Stomach (tissue), 8 donors: ENCODE measurements at regions not wholly inside any gene's neighbourhood (a gene's known extent, or its start where the extent isn't known, plus 50 kb on each side); places are given as distances from the start of the nearest gene placed in this dataset.
"Not testable (repeated sequence)": the region's sequence is repeated elsewhere in the genome, so short reads cannot be mapped to it uniquely, and the experiment has no call there.

Source experiments
- DNase-seq, 2 donors: peaks; one replicate each; pipeline versions ENCODE4 v3.0.0 to v3.0.0-alpha.2; 2013 to 2019
- H3K27ac ChIP-seq, 5 donors: fragments of 200-600 bp in 4 of 5; sonication (generic) in 4 of 5; one replicate each; pipeline ENCODE4 v1.5.1; 2013 to 2019; ENCODE audit warnings: mild to moderate bottlenecking in 1 of 5, moderate library complexity in 1 of 5
- H3K27me3 ChIP-seq, 3 donors: fragments of 200-600 bp; sonication (generic); one replicate each; pipeline ENCODE4 v1.5.1; 2017 to 2019; ENCODE audit warnings: mixed run types in 1 of 3
- H3K36me3 ChIP-seq, 4 donors: fragments of 200-600 bp; sonication (generic); 1 replicate in 3 of 4; 2 replicates in 1 of 4; pipeline ENCODE4 v1.5.1; 2016 to 2019
- H3K4me1 ChIP-seq, 4 donors: fragments of 200-600 bp; sonication (generic); one replicate each; pipeline ENCODE4 v1.5.1; 2016 to 2019
- H3K4me3 ChIP-seq, 4 donors: fragments of 200-600 bp; sonication (generic) in 3 of 4; one replicate each; pipeline ENCODE4 v1.5.1; 2016 to 2019; ENCODE audit warnings: mild to moderate bottlenecking in 1 of 4
- H3K9me3 ChIP-seq, 4 donors: fragments of 200-600 bp; sonication (generic); one replicate each; pipeline ENCODE4 v1.5.1; 2016 to 2019
- CTCF ChIP-seq, 7 experiments: fragments of 450-650 bp in 4 of 7; fragments of 200-600 bp in 3 of 7; sonication (generic) in 3 of 7; IDR thresholded peaks; one replicate each; pipeline ENCODE4 v1.5.1; 2016 to 2019; ENCODE audit warnings: antibody characterized with exemption in 7 of 7, control low read depth in 2 of 7, mild to moderate bottlenecking in 1 of 7
- EP300 ChIP-seq: sonication (generic); formaldehyde crosslinking; IDR thresholded peaks from one replicate; pipeline ENCODE4 v1.6.1; 2017; ENCODE audit warnings: antibody characterized with exemption
- POLR2A ChIP-seq, 4 donors: fragments of 450-650 bp; IDR thresholded peaks; one replicate each; pipeline ENCODE4 v1.6.1; 2016; ENCODE audit warnings: antibody characterized with exemption in 4 of 4, control low read depth in 2 of 4, mild to moderate bottlenecking in 1 of 4, moderate library complexity in 1 of 4
- POLR2AphosphoS5 ChIP-seq, 3 donors: sonication (generic); formaldehyde crosslinking; IDR thresholded peaks; one replicate each; pipeline ENCODE4 v1.6.1; 2016; ENCODE audit warnings: antibody characterized with exemption in 3 of 3
- WGBS, 5 donors: extraction: QIAGEN DNeasy Blood & Tissue Kit in 3 of 5; methylation state at CpG; one replicate each; pipeline versions ENCODE4 v1.1.5 to v1.1.7; 2013 to 2018; 5-methylcytosine and 5-hydroxymethylcytosine counted together
- intact Hi-C: fragments of 100-400 bp; cut with DNase I; formaldehyde crosslinking; loops from one replicate; pipeline ENCODE4 v1.15.1; 2023; ENCODE audit warnings: low total_unique reads
- donor health status: healthy with polysubstance abuse.
- donor health status: Bipolar disorder and iron deficiency.
- donor health status: healthy.

GRCh38 chr13:90594681-90595080, 752.8 kb upstream of the MIR17HG start:
- TF ChIP-seq POLR2A (IDR thresholded peaks at IDR 0.05) (no peak), CTCF (IDR thresholded peaks at IDR 0.05) (no peak), EP300 (no peak), POLR2AphosphoS5 (IDR thresholded peaks at IDR 0.05) (no peak)
- H3K4me1 ChIP-seq: no peaks in the 10 kb centered on the region
- DNase-seq: no peak
- peaks cover 0 to 10% (median 3%) of the 10 kb centered on the region in 4 donors for H3K9me3 ChIP-seq
- H3K27me3 ChIP-seq: no peaks in the 10 kb centered on the region
- no peak overlapping the region for H3K4me3 ChIP-seq
- no peak overlapping the region for H3K27ac ChIP-seq
- intact Hi-C loops: no loop called here
- 93 to 97% (median 94%) methylated on average over 1 of the region's 1 CpG for WGBS, 5 donors
- H3K36me3 ChIP-seq: no peaks in the 10 kb centered on the region

- Histone ChIP-seq H3K27me3 (no peaks in the 10 kb centered on the region), H3K4me1 (no peaks in the 10 kb centered on the region), H3K36me3 (no peaks in the 10 kb centered on the region), H3K4me3 (no peak overlapping the region), H3K9me3 (no peaks in the 10 kb centered on the region), H3K27ac (no peak overlapping the region)
- no peak for TF ChIP-seq EP300
- intact Hi-C loops: no loop called here
- WGBS, 5 donors: 78 to 90% (median 80%) methylated on average over 1 of the region's 1 CpG
- DNase-seq: no peak
These were observed 741.8 kb upstream of the MIR17HG start for GRCh38 chr13:90605664-90606063.

GRCh38 chr13:90606921-90607320, 740.6 kb upstream of the MIR17HG start:
- 73 to 86% (median 79%) methylated on average over 6 of the region's 6 CpGs for WGBS, 5 donors

DNA sequence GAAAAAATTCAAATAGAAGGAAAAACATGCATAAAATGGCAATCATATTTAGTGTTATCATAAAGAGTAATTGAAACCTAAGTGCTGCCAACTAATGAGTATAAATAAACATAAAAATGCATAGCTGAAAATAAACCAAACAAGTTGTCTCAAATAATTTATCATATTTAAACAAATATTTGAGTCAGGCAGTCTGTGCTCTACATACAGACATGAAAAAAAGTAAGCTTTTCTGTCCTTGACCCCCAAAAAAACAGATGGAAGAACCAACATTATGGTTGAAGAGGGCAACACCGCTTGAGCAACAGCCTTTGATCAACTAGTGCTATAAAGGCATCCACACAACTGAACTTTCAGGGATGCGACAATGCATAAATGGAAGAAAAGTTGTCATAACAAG, 735.1 kb upstream of the MIR17HG start:
- no peaks in the 10 kb centered on the region for H3K36me3 ChIP-seq
- 73 to 84% (median 78%) methylated on average over 2 of the region's 2 CpGs for WGBS, 5 donors
- no peaks in the 10 kb centered on the region for H3K27me3 ChIP-seq
- no peak for DNase-seq
- intact Hi-C loops: no loop called here
- H3K27ac ChIP-seq: no peak overlapping the region
- H3K9me3 ChIP-seq: peaks cover 0 to 10% (median 0%) of the 10 kb centered on the region in 4 donors
- H3K4me3 ChIP-seq: no peak overlapping the region
- H3K4me1 ChIP-seq: no peaks in the 10 kb centered on the region
- TF ChIP-seq POLR2A (IDR thresholded peaks at IDR 0.05): no peak
- TF ChIP-seq POLR2AphosphoS5 (IDR thresholded peaks at IDR 0.05): no peak
- no peak for TF ChIP-seq CTCF (IDR thresholded peaks at IDR 0.05)
- TF ChIP-seq EP300: no peak

More at GRCh38 chr13:90606921-90607320, 740.6 kb upstream of the MIR17HG start:
- intact Hi-C loops, H3K36me3 ChIP-seq, H3K9me3 ChIP-seq, H3K27me3 ChIP-seq, H3K4me1 ChIP-seq, H3K4me3 ChIP-seq, DNase-seq, H3K27ac ChIP-seq: not testable (repeated sequence)

DNA sequence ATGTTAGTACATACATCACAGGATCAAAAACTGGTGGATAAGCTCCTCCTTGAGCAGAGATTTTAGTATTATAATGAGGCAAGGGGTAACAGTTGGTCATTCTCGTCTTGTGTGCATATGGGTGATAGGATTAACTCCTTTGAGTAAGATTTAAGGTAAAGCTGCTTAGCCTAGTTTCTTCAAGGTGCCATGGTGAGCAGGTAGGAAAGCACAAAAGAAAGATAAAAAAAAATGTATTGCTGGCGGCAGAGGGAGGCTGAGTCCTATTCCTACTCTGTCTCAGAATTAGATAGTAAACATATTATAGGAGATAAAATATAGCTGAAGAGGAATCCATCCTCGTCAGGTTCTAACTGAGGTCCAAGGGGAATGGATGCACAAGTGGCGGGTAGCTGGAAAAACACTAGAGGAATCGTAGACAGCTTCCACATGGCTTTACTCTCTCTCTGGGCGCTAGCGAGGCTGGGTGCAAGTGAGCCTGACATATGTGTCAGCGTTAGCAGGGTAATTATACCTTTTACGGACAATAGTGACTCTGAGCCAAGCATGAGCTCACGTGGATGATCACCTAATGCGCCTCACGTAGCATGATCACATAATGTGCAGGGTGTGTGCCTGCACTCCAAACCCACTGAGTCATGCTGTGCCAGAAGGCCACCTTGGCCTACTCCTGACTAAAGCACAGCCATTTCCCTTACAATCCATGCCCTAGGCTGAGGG, 734.3 kb upstream of the MIR17HG start:
- Histone ChIP-seq H3K27ac (no peak overlapping the region), H3K27me3 (no peaks in the 10 kb centered on the region), H3K9me3 (peaks cover 0 to 10% (median 2%) of the 10 kb centered on the region in 4 donors), H3K4me3 (no peak overlapping the region), H3K36me3 (no peaks in the 10 kb centered on the region), H3K4me1 (no peaks in the 10 kb centered on the region)
- DNase-seq: no peak
- whole genome bisulfite sequencing, 5 donors: 85 to 90% (median 86%) methylated on average over 12 of the region's 12 CpGs
- intact Hi-C loops: no loop called here
- no peak for TF ChIP-seq EP300
- no peak for TF ChIP-seq POLR2AphosphoS5 (IDR thresholded peaks at IDR 0.05)
- no peak for TF ChIP-seq CTCF (IDR thresholded peaks at IDR 0.05)
- TF ChIP-seq POLR2A (IDR thresholded peaks at IDR 0.05): no peak
